Smooth muscle cell (in vitro differentiated cells): ENCODE measurements at regions not wholly inside any gene's neighbourhood (a gene's known extent, or its start where the extent isn't known, plus 50 kb on each side); places are given as distances from the start of the nearest gene placed in this dataset.
A peak's percentile ranks its signal among the peaks of the same experiment; 100 is the strongest.

Source experiments
- DNase-seq: peaks from one replicate; lab custom pipeline; 2025; ENCODE audit not compliant: unreplicated experiment; lab: John Stamatoyannopoulos, UW
- H2AFZ ChIP-seq: fragments of 200-600 bp; sonication (generic); 2 replicates; pipeline ENCODE4 v1.6.0; 2016; ENCODE audit warnings: antibody characterized with exemption, low read depth, mild to moderate bottlenecking
- H3F3A ChIP-seq: fragments of 200-600 bp; sonication (generic); 2 replicates; pipeline ENCODE4 v1.6.0; 2017; ENCODE audit warnings: antibody characterized with exemption, low read depth
- H3K27ac ChIP-seq: fragments of 200-600 bp; sonication (generic); 2 replicates; pipeline ENCODE4 v1.5.1; 2016; ENCODE audit warnings: low read depth, mild to moderate bottlenecking
- H3K27me3 ChIP-seq: fragments of 200-600 bp; sonication (generic); 2 replicates; pipeline ENCODE4 v1.6.1; 2016; ENCODE audit warnings: low read depth, mild to moderate bottlenecking
- H3K36me3 ChIP-seq: fragments of 200-600 bp; sonication (generic); 2 replicates; pipeline ENCODE4 v1.5.1; 2016; ENCODE audit warnings: low read depth
- H3K4me1 ChIP-seq: fragments of 200-600 bp; sonication (generic); 2 replicates; pipeline ENCODE4 v1.5.1; 2016; ENCODE audit warnings: low read depth
- H3K4me2 ChIP-seq: fragments of 200-600 bp; sonication (generic); 2 replicates; pipeline ENCODE4 v1.6.0; 2016; ENCODE audit warnings: mild to moderate bottlenecking
- H3K4me3 ChIP-seq: fragments of 200-600 bp; sonication (generic); 2 replicates; pipeline ENCODE4 v1.5.1; 2016; ENCODE audit warnings: mild to moderate bottlenecking
- H3K79me2 ChIP-seq: fragments of 200-600 bp; sonication (generic); 2 replicates; pipeline ENCODE4 v1.6.0; 2016; ENCODE audit warnings: low read depth, mild to moderate bottlenecking
- H3K9ac ChIP-seq: fragments of 200-600 bp; sonication (generic); 2 replicates; pipeline ENCODE4 v1.6.0; 2016; ENCODE audit warnings: low read depth
- H3K9me3 ChIP-seq: fragments of 200-600 bp; sonication (generic); replicated peaks from 2 replicates; pipeline ENCODE4 v1.5.1; 2016; ENCODE audit warnings: low read depth
- H4K20me1 ChIP-seq: fragments of 200-600 bp; sonication (generic); 2 replicates; pipeline ENCODE4 v1.6.0; 2016; ENCODE audit warnings: low read depth
- WGBS: methylation state at CpG from one replicate; pipeline ENCODE4 v1.1.7; 2016; ENCODE audit warnings: low lambda C conversion rate; 5-methylcytosine and 5-hydroxymethylcytosine counted together
- TF ChIP-seq, protein P1 (sequence below): fragments of 200-600 bp; sonication (generic); IDR thresholded peaks from 2 replicates; pipeline ENCODE4 v1.5.1; 2017; ENCODE audit warnings: borderline replicate concordance, mild to moderate bottlenecking, antibody characterized with exemption; ENCODE audit not compliant: insufficient read depth, poor library complexity, severe bottlenecking

DNA sequence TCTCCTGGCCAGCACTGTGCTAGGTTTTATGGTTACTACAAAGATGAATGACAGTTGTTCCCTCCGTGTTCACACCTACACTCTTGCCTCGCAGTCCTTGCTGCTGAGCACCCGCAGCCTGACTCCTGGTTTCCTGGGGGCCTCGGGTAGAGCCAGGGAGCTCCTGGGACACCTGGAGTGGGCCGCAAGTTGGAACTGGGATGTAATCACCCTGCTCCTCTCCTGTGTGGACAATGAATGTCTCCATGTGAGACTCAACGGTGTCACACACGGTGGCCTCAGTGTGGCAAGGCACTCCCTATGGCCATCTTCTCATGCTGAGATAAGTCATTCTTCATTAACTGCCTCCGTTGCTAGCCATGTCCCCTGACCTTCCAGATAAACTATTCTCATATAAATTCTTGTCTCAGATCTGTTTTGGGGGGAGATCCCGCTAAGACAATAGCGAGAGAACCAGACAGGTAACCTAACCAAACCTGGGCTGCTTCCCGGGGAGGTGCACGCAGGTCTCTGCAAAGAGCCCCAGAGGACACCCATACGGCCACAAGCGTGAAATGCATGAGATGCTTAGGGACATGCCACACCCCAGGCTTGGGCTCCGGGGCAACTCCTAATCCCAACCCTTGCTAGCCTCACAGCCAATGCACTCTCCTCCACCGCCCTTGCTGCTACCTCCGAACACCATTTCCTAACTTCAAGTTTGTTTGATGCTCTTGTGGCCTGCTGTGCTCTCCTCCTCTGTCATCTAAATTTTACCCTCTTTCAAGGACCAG lies 87.2 kb upstream of the IRS2 start:
- Histone ChIP-seq H3K36me3 (no peaks in the 10 kb centered on the region), H4K20me1 (no peaks in the 10 kb centered on the region), H3K4me2 (peak overlapping the region; percentile 52), H3K27ac (peak overlapping the region; percentile 83), H3F3A (no peaks in the 10 kb centered on the region), H3K9ac (peak overlapping the region; percentile 68), H2AFZ (no peak overlapping the region), H3K4me3 (no peak overlapping the region), H3K9me3 (no peaks in the 10 kb centered on the region), H3K27me3 (no peaks in the 10 kb centered on the region), H3K79me2 (no peaks in the 10 kb centered on the region), H3K4me1 (no peaks in the 10 kb centered on the region)
- no peak for DNase-seq
- TF ChIP-seq, protein P1, sequence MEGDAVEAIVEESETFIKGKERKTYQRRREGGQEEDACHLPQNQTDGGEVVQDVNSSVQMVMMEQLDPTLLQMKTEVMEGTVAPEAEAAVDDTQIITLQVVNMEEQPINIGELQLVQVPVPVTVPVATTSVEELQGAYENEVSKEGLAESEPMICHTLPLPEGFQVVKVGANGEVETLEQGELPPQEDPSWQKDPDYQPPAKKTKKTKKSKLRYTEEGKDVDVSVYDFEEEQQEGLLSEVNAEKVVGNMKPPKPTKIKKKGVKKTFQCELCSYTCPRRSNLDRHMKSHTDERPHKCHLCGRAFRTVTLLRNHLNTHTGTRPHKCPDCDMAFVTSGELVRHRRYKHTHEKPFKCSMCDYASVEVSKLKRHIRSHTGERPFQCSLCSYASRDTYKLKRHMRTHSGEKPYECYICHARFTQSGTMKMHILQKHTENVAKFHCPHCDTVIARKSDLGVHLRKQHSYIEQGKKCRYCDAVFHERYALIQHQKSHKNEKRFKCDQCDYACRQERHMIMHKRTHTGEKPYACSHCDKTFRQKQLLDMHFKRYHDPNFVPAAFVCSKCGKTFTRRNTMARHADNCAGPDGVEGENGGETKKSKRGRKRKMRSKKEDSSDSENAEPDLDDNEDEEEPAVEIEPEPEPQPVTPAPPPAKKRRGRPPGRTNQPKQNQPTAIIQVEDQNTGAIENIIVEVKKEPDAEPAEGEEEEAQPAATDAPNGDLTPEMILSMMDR = no peak
- WGBS = 92% methylated on average over 17 of the region's 17 CpGs

DNA sequence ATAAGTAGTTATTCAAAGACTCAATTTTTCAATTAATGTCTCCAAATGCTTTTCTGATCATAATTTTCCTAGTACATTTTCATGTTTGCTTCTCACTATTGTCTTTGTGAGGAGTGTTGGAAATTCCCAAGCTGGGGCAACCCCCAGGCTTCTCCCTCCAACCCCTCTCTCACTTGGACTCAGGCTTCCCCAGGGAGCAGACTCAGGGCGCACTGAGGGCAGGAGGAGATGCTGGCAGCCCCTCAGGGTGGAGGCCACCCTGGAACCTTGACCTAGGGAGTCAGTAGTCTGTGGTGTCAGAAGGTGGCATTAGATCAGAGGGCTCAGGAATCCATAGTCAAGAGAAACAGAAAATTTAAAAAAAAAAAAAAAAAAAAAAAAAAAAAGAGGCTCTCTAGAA lies 86.5 kb upstream of the IRS2 start:
- Histone ChIP-seq H3K27me3 (no peaks in the 10 kb centered on the region), H3K4me3 (no peak overlapping the region), H3F3A (no peaks in the 10 kb centered on the region), H3K27ac (no peak overlapping the region), H4K20me1 (no peaks in the 10 kb centered on the region), H3K9ac (no peak overlapping the region), H3K9me3 (no peaks in the 10 kb centered on the region), H3K4me1 (no peaks in the 10 kb centered on the region), H2AFZ (no peak overlapping the region), H3K79me2 (no peaks in the 10 kb centered on the region), H3K36me3 (no peaks in the 10 kb centered on the region), H3K4me2 (no peak overlapping the region)
- DNase-seq = no peak
- TF ChIP-seq, protein P1 = no peak
- 100% methylated on average over 1 of the region's 1 CpG for WGBS

DNA sequence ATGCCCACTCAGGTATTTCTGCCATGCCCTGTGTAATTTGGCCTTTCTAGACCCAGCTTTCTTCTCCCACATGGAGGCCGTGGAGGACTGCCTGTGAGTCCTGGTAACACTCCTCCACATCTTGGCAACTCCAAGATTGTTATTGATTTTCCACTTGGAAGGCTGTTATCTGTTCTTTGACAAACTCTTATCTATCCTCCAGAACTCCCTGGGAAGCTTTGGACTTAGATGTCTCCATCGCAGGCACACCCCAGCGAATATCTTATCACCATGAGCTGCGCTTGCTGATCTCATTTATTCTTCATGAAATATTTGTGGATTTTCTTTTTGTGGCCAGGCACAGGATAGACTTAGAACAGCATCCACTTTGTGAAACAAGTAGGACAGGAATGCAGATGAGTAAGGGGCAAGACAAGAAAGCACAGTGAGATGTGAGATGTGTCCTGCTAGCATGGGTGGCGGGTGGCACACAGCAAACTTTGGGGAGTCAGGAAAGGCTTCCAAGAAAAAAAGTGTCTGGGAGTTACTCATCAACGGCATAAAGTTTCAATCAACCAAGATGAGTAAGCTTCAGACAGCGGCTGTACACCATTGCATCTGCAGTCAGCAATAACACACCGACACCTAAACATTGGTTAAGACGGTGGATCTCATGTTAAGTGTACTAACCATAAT lies 84.5 kb upstream of the IRS2 start:
- TF ChIP-seq, protein P1 = no peak
- 47% methylated on average over 9 of the region's 9 CpGs for WGBS
- no peak for DNase-seq
- Histone ChIP-seq H3K4me2 (peak overlapping the region; percentile 50), H3K9ac (no peak overlapping the region), H3K36me3 (no peaks in the 10 kb centered on the region), H3F3A (no peaks in the 10 kb centered on the region), H2AFZ (no peak overlapping the region), H3K27ac (no peak overlapping the region), H4K20me1 (no peaks in the 10 kb centered on the region), H3K4me3 (no peak overlapping the region), H3K9me3 (no peaks in the 10 kb centered on the region), H3K79me2 (no peaks in the 10 kb centered on the region), H3K27me3 (peaks cover 4% of the 10 kb centered on the region), H3K4me1 (no peaks in the 10 kb centered on the region)
